Hematopoietic multipotent progenitor cell (in vitro differentiated cells): ENCODE measurements at regions not wholly inside any gene's neighbourhood (a gene's known extent, or its start where the extent isn't known, plus 50 kb on each side); places are given as distances from the start of the nearest gene placed in this dataset. TPM values are rescaled to one million over a fixed set of nuclear protein-coding genes. Genes with fewer than 3 reads are reported as not detected.
"Not testable (repeated sequence)": the region's sequence is repeated elsewhere in the genome, so short reads cannot be mapped to it uniquely, and the experiment has no call there.

Experiments used
- DNase-seq, 3 donors: peaks; one replicate each; pipeline ENCODE4 v3.0.0-alpha.2; 2011 to 2015; ENCODE audit warnings: low read depth in 2 of 3, low spot score in 2 of 3
- small RNA-seq: library from RNA; depleted of rRNA; stranded (forward); fragments of <200 nt; gene quantifications from one replicate; pipeline ENCODE3, GENCODE V24; 2012

DNA sequence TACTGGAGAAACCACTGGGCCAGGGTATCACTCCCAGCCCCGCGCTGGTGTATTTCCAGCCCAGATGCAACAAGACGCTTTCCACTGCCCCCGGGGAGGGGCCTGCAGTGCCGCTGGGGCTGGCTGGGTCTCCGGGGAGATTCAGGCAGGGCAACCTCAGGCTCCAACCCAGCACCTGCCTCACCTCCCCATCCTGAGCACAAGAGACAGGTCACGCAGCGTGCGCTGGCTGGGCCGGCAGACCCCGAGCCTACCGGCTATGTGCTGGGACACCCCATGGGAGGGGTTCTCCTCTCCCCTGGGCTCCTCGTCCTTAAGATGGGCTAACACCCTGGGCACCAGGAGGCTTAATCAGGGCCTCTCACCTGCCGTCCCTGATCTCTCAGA lies 80.9 kb downstream of the RFLNA start:
- no peak for DNase-seq

DNA sequence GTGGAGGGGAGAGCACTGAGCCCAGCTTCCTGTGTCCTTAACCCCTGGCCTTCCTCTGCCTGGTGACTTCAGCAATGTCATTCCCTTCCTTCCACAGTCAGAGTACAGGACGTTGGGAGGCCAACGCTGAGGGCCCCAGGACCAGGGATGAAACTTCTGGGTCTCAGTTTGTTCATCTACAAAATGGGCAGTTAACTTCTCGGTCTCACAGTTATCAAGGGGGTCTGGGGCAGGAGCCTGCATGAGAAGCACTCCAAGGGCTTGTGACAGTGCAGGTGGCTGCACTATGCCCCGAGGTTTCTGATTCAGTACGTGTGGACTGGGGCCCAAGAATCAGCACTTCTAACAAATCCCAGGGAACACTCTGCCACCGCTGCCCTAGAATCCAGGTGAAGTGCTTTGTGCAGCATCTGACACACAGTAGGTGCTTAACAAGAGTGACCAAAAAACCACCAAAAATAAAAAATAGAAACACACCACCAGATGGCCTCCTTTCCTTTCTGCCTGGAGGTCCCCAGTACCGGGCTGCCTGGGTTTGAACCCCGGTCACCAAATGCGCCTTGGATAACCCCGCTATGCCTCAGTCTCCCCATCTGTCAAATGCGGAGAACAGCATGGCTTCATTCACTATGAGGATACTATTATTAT lies 80.4 kb downstream of the RFLNA start:
- DNase-seq = no peak

DNA sequence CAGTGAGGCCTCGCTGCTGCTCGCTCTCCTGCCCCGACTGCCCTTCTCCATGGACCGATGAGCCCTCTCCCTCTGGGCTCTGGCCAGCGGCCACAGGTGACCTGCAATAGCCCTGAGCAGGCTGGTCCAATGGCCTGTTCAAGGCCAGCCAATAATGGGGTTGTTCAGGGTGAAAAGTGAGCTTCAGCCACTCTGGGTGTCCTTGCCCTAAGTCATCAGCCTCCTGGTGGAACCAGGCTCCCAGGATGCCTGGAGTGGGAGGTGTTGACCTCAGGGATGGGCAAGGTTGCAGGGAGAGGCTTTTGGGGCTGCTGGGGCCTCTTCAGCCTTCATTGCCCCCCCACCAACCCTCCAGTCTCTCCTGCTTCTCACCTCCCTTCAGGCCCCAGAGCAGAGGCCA lies 79.7 kb downstream of the RFLNA start:
- DNase-seq = no peak

DNA sequence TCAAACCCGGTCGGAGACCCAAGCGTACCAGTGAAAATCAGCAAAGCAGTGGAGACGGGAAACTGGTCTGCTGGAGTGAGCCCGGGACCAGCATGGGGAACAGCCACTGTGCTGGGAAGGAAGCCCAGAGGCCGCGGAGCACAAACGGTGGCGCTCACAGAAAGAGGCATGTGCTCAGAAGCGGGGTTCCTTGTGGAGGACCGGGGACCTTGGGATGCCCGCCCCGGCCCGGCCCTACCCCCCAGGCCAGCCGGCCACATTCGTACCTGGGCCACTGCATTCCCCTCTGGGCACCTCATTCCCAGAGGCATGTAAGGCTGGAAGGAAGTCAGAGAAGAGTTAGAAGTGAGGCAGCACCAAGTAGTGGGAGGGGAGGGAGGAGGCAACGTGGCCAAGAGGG lies 79.3 kb downstream of the RFLNA start:
- DNase-seq = no peak

DNA sequence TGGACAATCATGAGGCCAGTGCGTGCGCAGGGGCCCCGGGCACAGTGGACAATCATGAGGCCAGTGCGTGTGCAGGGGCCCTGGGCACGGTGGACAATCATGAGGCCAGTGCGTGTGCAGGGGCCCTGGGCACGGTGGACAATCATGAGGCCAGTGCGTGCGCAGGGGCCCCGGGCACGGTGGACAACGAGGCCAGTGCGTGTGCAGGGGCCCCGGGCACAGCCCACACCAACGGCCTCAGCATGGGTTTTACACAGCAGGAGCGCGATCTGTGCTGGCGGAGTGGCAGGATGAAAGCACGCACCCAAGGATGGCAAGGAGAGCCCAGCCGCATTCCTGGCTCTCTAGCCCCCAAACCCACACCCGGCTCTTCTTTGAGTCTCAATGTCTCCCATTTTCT lies 78.8 kb downstream of the RFLNA start:
- not testable (repeated sequence) for DNase-seq

DNA sequence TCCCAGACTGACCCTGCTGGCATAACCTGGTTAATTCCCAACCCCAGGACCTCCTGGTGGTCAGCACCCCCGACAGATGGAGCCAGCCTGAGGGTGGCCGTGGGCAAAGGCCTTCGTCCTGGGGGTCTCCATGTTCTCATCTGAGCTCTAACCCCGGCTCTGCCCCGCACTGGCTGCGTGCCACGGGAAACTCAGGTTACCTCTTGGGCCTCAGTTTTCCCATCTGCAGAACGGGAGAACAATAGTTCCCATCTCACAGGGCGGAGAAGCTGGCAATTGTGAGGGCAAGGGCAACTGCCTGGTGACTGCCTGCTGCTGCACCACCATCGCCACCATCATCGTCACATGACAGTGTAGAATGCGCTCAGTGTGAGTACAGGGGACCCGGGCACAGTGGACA lies 77.9 kb downstream of the RFLNA start:
- DNase-seq = no peak

DNA sequence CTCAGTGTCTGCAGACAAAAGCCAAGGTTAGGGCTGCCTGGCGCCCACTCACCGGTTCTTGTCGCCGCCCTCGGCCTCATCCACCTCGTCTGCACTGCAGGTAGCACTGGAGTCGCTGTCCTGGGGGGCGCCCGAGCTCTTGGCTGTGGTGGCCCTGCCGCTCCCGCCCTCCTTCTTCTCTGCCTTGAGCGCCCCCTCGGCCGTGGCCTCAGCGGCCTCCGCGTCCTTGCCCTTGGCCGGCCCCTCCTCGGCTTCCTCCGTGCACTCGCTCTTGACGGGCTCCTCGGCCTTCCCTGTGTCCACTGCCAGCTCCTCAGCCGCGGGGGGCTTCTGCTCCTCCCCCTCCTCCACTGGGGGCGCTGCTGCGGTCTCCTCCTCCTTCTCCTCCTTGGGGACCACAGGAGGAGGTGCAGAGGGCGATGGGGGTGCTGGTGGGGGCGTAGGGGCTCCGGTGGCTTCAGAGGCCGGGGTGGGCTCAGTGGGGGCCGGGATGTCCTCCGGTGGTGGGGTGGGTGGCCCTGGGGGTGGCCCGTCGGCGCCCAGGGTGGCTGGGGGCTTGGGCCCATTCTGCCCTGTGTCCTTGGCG lies 77.2 kb downstream of the RFLNA start:
- DNase-seq = no peak

DNA sequence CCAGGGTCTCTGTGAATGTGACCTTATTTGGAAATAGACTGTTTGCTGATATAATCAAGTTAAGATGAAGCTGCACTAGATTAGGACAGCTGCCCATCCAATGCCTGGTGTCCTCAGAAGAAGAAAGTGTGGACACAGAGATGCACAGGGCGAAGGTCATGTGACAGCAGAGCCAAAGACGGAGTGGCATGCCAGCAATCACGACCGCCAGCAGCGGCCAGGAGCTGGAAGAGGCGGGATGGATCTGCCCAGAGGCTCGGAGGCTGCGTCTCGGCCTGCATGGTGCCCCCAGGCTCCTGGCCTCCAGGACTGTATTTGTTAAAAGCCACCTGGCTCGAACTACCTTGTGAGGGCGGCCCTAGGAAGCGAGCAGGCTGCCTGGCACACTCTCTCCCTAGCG lies 76.5 kb downstream of the RFLNA start:
- DNase-seq = no peak

DNA sequence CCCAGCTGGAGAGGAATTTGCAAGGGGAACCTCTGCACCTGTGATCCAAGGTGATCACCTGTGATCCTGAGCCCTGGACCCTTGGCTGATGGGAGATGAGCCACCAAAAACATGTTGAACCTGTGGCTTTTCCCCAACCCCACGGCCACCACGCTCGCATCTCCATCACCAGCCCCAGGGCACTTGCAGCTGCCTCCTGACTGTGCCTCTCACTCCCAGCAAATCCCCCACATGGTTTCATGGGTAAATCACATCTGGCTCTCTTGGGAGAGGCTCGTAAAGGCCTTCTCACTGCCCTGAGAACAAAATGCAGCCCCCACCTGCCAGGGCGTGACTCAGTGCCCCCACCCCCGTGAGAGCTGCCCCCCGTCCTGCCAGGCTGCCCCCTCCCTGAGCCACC lies 76.0 kb downstream of the RFLNA start:
- DNase-seq = no peak

DNA sequence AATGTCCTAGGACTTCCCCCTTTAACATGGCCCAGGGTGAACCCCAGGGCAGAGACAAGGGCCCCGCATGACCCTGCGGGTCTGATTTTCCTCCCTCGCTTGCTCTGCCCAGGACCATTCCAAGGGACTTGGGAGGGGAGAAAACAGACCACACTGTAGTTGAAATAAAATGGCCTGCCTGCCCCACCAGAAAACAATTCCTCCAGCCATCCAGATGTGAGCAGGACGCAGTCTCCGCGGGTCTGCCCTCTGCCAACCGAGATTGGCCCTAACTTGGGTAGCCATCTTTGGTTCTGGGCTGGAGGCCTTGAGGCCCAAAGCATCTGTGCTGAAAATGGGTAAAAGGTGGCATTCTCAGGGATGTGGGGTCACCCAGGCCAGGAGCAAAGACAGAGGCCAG lies 75.5 kb downstream of the RFLNA start:
- DNase-seq = no peak

DNA sequence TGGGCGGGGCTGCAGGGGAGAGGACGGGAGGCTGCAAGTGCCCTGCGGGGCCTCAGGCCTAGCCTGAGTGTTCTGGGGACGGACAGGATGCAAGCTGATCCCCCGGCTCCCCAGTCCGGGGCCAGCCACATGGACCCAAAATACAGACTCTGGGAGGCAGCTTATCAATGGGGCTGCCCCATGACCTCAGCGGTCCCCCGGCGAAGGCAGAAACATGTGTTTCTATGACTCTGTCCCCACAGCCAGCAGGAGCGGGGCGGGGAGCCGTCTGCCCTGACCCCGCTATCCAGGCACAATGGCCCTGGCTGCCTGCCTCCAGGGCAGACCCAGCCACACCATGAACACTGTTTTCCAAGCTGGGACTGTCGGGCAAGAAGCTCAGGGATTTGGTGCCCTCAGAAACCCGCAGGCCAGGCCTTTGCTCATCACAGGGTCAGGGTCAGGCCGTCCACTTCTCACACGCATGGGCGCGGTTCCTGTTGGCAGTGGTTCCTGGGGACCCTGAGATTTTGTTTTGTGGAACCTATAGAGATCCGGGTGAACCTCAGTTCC lies 75.0 kb downstream of the RFLNA start:
- DNase-seq = no peak

DNA sequence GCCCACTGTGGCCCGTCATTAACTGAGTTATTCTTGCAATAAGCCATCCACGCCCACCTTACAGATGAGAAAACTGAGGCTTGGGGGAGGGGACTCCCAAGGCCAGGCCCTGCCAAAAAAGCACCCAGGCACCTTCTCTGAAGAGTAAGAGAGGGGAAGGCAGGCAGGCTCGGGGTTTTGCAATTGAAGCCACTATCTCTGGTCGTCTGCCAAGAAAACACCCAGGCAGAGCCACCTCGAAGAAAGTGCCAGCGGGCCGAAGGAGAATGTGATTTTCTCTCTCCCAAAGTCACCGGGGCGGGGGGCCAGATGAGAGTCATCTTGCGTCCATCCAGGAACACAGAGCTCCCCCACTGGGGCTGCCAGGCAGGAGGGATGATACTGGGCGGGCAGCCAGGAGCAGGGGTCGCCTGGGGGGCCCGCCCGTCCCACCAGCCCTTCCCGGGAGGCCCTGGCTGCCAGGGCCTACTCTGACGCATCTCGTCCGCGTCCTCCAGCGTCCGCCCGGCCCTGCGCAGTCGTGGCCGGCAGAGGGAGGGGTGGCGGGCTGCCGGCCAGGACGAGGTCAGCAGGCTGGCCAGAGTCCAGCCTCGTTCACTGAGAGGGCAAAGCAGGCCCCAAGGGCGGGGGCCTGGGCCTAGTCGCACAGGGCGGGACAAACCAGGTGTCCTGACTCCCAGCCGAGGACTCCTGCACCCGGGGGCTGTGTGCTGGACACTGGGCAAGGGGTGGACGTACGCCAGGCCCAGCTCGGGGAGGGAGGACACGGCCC lies 74.3 kb downstream of the RFLNA start:
- DNase-seq = no peak

DNA sequence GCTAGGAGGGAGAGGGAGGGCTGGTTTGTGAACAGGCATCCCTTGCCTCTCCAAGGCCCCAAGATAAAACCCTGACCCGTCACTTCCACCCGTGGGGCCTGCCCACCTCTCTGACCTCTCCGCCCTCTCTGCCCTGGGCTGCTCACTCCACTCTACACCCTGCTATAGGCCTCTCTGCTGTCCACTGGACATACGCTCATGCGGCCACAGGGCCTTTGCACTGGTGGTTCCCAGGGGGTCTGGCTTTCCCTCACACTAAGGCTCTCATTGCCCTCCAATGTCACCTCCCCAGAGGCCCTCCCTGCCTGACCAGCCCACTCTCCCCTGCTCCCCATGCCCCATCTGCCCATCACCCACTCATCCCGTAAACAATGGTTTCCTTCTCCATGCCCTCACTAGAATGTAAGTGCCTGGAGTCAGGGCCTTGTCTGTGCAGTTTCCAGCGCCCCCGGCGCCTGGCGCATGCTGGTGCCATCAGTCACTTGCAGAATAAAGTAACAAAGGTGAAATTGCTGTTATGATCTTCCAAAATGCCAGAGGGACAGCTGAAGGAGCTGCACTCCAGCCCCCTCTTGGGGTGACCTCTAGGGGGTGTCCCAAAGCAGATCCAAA lies 73.6 kb downstream of the RFLNA start:
- no peak for DNase-seq

DNA sequence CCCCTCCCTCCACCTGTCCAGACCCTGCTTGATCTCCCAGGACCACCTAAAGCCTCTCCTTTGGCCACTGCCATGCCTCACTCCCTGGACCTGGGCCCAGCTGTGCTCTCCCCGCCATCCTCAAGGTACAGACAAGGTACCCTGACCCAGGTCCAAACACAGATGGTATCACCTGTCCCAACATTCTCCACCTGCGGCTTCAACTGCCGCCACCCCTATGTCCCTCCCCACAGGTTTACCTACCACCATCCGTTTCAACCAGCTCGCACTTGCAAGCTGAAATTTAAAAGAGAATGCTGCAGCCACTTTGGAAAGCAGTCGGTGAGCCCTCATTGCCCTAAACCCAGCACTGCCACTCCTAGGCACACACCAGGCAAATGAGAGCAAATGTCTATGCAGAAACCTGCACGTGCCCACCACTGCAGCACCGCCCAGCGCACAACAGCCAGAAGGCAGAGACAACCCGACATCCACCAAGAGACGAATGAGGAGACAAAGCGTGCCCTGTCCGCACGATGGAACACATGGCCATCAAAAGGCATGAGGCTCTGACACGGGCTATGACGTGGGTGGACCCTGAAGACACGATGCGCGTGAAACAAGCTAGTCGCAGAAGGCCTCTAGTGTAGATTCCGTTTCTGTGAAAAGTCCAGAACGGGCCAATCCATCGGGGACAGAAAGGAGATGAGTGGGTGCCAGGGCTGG lies 71.0 kb downstream of the RFLNA start:
- DNase-seq = no peak

Small RNAs in the stretch of these regions (small RNA-seq; reads per million reads assigned to genes)
- not detected for gene AC073916.1
